Endothelial cell of hepatic sinusoid (primary cell): ENCODE measurements at regions not wholly inside any gene's neighbourhood (a gene's known extent, or its start where the extent isn't known, plus 50 kb on each side); places are given as distances from the start of the nearest gene placed in this dataset.

Experiments used
- in situ Hi-C: cut with HindIII; loops from 2 replicates; pipeline ENCODE4 v1.10.0; 2017; ENCODE audit warnings: low sequenced_read_pairs

DNA sequence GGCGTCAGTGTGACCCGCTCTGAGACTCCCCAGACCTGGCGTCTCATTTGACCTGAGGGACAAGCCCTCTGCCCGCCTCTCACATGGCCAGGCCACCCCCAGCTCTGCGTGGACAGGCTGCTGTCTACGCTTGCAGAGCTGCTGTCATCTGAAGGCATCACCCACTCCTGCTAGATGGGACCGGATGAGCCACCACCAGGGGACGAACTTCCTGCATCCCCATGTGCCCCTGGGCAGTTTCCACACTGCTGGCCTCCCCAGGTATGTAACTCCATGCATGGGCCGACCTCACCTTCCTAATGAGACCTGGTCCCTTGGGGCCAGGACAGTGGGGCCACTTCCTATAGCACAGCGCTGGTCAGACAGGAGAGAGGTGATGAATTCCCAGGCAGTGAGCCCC is 121.5 kb downstream of the PSMG1 start:
- in situ Hi-C loops: no loop called here

- in situ Hi-C loops: no loop called here
Observed at GRCh38 chr21:39060485-39061083, 122.7 kb downstream of the PSMG1 start.

- in situ Hi-C loops: no loop called here
Observed at GRCh38 chr21:39057121-39057520, 126.1 kb downstream of the PSMG1 start.

- in situ Hi-C loops: no loop called here
Observed at GRCh38 chr21:39056636-39057035, 126.6 kb downstream of the PSMG1 start.

DNA sequence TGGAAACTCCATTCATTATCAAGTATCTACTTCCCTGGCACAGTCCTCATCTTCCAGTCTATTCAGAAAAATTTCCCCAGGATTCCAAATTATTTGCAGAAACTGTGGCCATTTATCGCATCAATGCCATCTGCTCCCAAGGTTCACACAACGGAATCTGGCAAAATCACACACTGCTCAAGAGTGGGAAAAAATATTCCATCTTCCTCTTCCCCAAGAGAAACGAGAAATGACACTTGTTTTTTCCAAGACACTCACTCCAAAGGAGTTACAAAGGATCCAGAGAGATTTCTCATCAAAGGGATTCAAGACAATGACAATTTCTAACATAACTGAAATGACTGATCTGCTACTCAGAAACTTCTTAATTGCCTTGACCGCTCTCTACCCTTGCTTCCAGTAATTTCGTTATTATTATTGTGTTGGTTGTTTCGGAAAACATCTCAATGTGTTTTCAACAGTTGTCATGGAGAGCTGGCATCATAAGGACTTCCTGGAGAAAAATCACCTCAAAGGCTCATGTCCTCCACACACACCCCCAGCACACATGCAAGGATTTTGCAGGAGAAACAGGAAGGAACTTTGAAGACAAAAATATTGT is 128.0 kb downstream of the PSMG1 start:
- in situ Hi-C loops: no loop called here

- in situ Hi-C loops: no loop called here
Observed at GRCh38 chr21:39054066-39054465, 129.2 kb downstream of the PSMG1 start.

DNA sequence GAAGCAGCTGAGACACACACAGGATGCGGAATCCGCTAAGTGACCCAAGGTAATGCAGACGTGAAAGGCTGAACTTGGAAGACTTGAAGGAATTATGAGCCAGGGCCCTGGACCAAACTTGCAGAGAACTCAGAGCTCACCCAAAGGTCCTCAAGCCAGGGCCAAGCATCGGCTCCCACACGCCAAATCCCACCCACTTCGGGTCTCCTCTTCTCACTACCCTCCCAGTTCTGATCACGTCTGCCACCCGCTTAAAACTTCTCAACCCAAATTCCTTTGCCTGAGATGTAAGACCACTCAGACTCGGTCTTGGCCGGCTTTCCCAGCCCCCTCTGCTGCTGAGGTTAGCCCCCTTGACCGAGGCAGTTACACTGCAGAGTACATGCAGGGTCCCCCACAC is 130.1 kb downstream of the PSMG1 start:
- in situ Hi-C loops: no loop called here

GRCh38 chr21:39052718-39053117 is 130.5 kb downstream of the PSMG1 start:
- in situ Hi-C loops: no loop called here

- in situ Hi-C loops: no loop called here
Observed at GRCh38 chr21:39051588-39051949, 131.7 kb downstream of the PSMG1 start.

GRCh38 chr21:39050841-39051587 is 132.2 kb downstream of the PSMG1 start:
- in situ Hi-C loops: no loop called here

GRCh38 chr21:39048574-39048973 is 134.7 kb downstream of the PSMG1 start:
- in situ Hi-C loops: no loop called here

DNA sequence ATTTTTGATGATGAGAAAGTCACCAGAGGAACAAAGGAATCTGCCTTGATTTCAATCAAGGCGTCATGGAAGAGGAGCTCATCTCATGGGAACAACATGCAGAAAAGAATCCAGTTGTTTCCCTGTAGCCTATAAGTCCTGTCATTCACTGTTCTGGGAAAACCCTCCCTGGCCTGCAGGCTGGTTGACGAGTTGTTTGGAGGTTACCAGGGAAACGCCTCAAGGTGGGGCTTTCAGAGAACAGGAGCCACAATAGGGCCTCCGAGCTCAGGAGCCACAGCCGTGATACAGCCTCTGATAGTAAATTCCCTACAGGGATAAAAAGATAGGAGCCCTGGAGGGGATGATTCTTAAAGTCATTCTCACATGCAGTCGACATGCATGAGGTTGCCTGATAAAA is 135.2 kb downstream of the PSMG1 start:
- in situ Hi-C loops: no loop called here

- in situ Hi-C loops: no loop called here
Observed at GRCh38 chr21:39047046-39047445, 136.2 kb downstream of the PSMG1 start.

DNA sequence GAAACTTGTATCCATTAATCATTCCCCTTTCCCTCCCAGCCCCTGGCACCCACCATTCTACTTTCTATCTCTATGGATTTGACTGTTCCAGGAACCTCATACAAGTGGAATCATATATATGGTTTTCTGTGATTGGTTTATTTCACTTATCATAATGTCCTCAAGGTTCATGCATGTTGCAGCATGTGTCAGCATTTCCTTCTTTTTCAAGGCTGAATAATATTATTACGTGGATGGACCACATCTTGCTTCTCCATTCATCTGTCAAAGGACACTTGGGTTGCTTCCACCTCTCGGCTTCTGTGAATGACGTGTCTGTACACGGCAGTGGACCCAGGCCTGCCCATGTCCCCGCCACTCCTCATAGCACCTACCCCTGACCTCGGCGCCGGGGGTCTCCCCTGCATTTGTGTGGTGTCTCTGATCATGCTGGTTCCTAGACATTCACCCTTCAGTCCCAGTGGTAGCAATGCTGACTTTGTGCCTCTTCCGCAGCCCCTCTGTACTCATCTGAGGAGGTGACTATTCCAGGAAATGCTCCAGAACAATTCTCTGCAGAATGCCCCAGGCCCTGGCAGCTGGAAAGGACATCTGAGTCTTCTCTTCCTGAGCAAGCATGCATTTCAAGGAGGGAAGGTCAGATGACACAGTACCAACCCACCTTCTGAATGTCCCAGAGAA is 136.9 kb downstream of the PSMG1 start:
- in situ Hi-C loops: no loop called here

DNA sequence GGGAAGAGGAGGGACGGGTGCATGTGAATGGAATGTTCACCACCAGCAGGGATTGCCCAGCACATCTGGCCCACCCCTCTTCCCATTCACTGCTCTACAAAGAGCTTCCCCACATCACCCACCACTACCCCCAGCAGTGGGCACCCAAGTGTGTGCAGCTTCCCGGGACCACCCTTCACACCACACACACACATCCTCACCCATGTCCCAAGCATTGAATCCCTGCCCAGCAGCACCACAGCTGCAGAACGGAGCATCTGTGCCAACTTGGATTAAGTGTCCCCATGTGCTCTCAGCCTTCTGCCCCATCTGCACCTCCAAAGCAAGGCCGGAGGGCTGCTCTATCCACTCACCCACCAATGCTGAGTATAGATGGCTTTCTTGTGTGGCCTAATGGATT is 141.4 kb downstream of the PSMG1 start:
- in situ Hi-C loops: no loop called here

DNA sequence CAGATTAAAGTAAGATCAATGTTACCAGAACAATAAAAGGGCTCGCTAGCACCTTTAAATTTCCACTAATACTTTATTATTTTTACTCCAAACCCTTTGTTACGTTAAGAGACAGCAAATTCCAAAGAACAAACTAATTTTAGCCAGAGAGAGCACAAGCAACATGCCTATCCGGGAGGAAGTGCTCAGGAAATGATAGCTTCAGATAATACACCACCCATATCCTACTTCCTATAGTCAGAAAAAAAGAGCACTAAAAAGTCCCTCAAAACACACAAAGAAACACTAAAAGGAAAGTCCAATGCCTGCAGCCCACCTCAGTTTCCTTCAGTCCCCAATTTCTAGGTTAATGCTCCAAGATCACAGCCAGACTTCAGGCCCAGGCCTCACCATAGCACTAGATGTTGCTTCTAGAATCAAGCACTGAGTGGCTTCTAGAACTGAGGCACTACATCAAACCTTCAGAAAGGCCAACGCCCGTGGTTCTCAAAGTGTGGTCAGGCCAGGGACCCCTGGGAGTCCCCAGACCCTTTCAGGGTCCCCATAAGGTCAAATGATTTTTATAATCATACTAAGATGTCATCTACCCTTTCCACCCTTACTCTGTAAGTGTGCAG is 142.6 kb downstream of the PSMG1 start:
- in situ Hi-C loops: no loop called here

DNA sequence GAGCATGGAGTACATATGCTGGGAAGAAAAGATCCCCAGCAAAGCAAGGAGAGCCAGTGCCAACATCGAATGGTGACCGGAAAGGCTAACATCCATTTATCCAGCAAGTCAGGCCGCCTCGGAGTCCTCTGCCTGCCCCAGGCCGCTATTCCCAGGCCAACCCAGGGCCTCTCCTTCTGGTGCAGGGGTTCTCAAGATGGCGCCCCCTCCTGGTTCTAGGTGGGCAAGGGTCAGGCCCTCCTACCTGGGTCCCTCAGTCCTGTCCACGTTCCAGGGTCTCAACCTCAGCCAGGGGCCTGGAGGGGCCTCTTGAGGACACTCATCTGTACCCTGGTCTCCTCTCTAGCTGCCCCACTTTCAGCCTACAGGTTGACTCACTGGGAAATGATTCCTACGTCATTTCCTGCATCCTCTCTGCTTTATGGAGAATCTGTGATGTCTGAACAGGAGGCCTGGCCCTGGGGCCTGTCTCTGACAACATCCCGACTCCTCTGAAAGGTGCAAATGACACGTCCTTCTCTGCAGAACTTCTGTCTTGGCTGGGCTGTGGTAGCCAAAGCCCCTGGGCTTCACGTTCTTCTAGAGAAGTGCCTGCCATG is 145.3 kb downstream of the PSMG1 start:
- in situ Hi-C loops: loop anchor here (10.0 kb wide), 2 partner anchors 213 to 303 kb away; no protein-coding TSS in a partner anchor

GRCh38 chr21:39036581-39036980 is 146.7 kb downstream of the PSMG1 start:
- in situ Hi-C loops: loop anchor here (10.0 kb wide), 2 partner anchors 212 to 302 kb away; no protein-coding TSS in a partner anchor

GRCh38 chr21:39034590-39035536 is 148.4 kb downstream of the PSMG1 start:
- in situ Hi-C loops: loop anchor here (10.0 kb wide), 2 partner anchors 210 to 300 kb away; no protein-coding TSS in a partner anchor
